ENCODE measurements at regions not wholly inside any gene's neighbourhood (a gene's known extent, or its start where the extent isn't known, plus 50 kb on each side); places are given as distances from the start of the nearest gene placed in this dataset.

DNA sequence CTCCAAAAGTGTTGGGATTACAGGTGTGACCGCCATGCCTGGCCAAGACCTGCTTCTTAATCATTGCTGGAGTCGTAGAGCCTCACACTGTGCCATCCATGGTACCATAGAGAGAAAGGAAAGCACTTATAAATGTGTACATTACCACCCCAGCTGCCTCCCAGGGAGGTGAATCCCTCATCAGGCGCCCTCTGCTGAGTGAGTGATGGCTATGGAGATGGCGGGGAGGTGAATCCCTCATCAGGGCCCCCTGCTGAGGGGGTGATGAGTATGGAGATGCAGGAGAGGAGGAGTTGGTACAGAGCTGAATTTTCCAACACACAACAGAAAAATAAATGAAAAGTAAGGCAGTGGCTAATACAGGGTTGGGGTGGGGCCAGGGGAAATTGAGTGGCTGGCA, 263.4 kb downstream of the UQCRFS1 start:
- H3K36me3 ChIP-seq (ENCODE audit: control insufficient read depth in 2 of 2, insufficient read depth in 1 of 2, low read length in 2 of 2), result no peaks in the 10 kb centered on the region
- H3K27ac ChIP-seq (ENCODE audit: extremely low read depth, low read depth, low read length), result 0 out of 2 replicates have a peak overlapping the region, but pooled peaks have one; percentile 31
- TF ChIP-seq, protein P1, sequence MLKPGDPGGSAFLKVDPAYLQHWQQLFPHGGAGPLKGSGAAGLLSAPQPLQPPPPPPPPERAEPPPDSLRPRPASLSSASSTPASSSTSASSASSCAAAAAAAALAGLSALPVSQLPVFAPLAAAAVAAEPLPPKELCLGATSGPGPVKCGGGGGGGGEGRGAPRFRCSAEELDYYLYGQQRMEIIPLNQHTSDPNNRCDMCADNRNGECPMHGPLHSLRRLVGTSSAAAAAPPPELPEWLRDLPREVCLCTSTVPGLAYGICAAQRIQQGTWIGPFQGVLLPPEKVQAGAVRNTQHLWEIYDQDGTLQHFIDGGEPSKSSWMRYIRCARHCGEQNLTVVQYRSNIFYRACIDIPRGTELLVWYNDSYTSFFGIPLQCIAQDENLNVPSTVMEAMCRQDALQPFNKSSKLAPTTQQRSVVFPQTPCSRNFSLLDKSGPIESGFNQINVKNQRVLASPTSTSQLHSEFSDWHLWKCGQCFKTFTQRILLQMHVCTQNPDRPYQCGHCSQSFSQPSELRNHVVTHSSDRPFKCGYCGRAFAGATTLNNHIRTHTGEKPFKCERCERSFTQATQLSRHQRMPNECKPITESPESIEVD (tag by site-specific recombination; IDR thresholded peaks at IDR 0.05), result no peak
- no peak for TF ChIP-seq KLF10 (tag by site-specific recombination; IDR thresholded peaks at IDR 0.05)
- TF ChIP-seq TCF7L2 (IDR thresholded peaks at IDR 0.05; ENCODE audit: borderline replicate concordance, low read depth, low read length), result no peak
- TF ChIP-seq ZNF677 (tag by site-specific recombination; IDR thresholded peaks at IDR 0.05), result no peak
- no peak for TF ChIP-seq ZNF335 (tag by site-specific recombination; conservative IDR thresholded peaks at IDR 0.05)
- peak; percentile 100 for TF ChIP-seq GLIS1 (tag by site-specific recombination; IDR thresholded peaks at IDR 0.05)
- TF ChIP-seq ZNF548 (tag by site-specific recombination; IDR thresholded peaks at IDR 0.05), result no peak
- TF ChIP-seq ZNF404 (tag by site-specific recombination; IDR thresholded peaks at IDR 0.05), result no peak
- TF ChIP-seq ZNF302 (tag by site-specific recombination; IDR thresholded peaks at IDR 0.05; ENCODE audit: low read depth), result no peak
- TF ChIP-seq, protein P2, sequence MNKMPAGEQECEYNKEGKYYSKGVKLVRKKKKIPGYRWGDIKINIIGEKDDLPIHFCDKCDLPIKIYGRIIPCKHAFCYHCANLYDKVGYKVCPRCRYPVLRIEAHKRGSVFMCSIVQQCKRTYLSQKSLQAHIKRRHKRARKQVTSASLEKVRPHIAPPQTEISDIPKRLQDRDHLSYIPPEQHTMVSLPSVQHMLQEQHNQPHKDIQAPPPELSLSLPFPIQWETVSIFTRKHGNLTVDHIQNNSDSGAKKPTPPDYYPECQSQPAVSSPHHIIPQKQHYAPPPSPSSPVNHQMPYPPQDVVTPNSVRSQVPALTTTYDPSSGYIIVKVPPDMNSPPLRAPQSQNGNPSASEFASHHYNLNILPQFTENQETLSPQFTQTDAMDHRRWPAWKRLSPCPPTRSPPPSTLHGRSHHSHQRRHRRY (tag by site-specific recombination; IDR thresholded peaks at IDR 0.05), result no peak
- TF ChIP-seq ZBTB8A (tag by site-specific recombination; IDR thresholded peaks at IDR 0.05), result no peak
- TF ChIP-seq IKZF3 (tag by site-specific recombination; IDR thresholded peaks at IDR 0.05), result no peak
- peak; percentile 73 for TF ChIP-seq ZIC2 (tag by site-specific recombination; IDR thresholded peaks at IDR 0.05)
- TF ChIP-seq ZFP41 (tag by site-specific recombination; IDR thresholded peaks at IDR 0.05; ENCODE audit: borderline replicate concordance), result no peak
- TF ChIP-seq ZNF10 (tag by site-specific recombination; IDR thresholded peaks at IDR 0.05), result 0 out of 2 replicates have a peak, but pooled peaks have one; percentile 31
- TF ChIP-seq KLF7 (tag by site-specific recombination; IDR thresholded peaks at IDR 0.05; ENCODE audit: borderline replicate concordance), result no peak
- no peak for TF ChIP-seq ZNF169 (tag by site-specific recombination; IDR thresholded peaks at IDR 0.05)
- no peak for TF ChIP-seq ZBTB1 (tag by site-specific recombination; IDR thresholded peaks at IDR 0.05)
- TF ChIP-seq ZNF660 (tag by site-specific recombination; IDR thresholded peaks at IDR 0.05), result no peak
- H3K4me3 ChIP-seq (ENCODE audit: low read depth, low read length), result no peak overlapping the region
- ChIA-PET CTCF (no interaction called here), POLR2A (no interaction called here)
- H3K9me3 ChIP-seq (ENCODE audit: control insufficient read depth, insufficient read depth, low read depth, low read length), result no peaks in the 10 kb centered on the region; the same call in 1 of the 2 replicates
- no peaks in the 10 kb centered on the region for H3K4me1 ChIP-seq (ENCODE audit: control insufficient read depth, insufficient read depth, low read length)

DNA sequence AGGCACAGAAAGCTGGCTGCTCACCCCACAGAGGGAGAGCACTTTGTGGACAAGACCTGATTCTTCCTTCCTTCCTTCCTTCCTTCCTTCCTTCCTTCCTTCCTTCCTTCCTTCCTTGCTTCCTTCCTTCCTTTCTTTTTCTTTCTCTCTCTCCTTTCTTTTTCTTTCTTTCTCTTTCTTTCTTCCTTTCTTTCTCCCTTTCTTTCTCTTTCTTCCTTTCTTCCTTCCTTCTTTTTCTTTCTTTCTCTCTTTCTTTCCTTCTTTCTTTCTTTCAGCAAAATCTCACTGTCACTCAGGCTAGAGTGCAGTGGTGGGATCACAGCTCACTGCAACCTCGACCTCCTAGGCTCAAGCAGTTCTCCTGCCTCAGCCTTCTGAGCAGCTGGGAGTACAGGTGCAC, 263.9 kb downstream of the UQCRFS1 start:
- TF ChIP-seq PRDM1 (tag by site-specific recombination; IDR thresholded peaks at IDR 0.05), result peak; percentile 88
- no peak for TF ChIP-seq SALL2 (tag by site-specific recombination; IDR thresholded peaks at IDR 0.05; ENCODE audit: borderline replicate concordance)
- peak; percentile 92 for TF ChIP-seq ZNF366 (tag by site-specific recombination; conservative IDR thresholded peaks at IDR 0.05)
- ChIA-PET POLR2A (no interaction called here), CTCF (no interaction called here)

DNA sequence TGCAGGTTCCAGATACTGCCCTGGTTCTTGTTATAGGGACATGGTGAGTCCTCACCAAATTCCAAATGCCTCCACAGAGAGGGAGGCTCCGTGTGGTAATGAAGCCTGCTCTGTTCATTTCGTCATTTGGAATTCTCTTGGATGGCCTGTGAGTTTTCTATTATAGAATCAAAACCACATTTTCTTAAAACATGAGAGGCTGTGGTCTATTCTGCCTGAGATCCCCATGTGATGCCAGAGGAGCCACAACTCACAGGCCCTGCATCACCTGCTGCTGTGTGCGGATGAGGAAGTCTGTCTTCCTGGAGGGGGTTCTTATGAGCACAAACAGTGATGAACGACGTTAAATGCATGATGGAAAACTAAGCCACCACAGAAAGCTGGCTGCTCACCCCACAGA, 264.4 kb downstream of the UQCRFS1 start:
- ChIA-PET CTCF (interaction anchor here (0.6 kb wide), 1 partner anchor 177 kb away, joined by 4 read pairs; no protein-coding TSS in a partner anchor), POLR2A (no interaction called here)
- Histone ChIP-seq H3K36me3 (ENCODE audit: control insufficient read depth in 2 of 2, insufficient read depth in 1 of 2, low read length in 2 of 2) (no peaks in the 10 kb centered on the region), H3K4me3 (ENCODE audit: low read depth, low read length) (no peak overlapping the region), H3K27ac (ENCODE audit: extremely low read depth, low read depth, low read length) (no peak overlapping the region), H3K4me1 (ENCODE audit: control insufficient read depth, insufficient read depth, low read length) (no peaks in the 10 kb centered on the region), H3K9me3 (ENCODE audit: control insufficient read depth, insufficient read depth, low read depth, low read length) (no peaks in the 10 kb centered on the region)
- TF ChIP-seq ZNF530 (tag by site-specific recombination; IDR thresholded peaks at IDR 0.05; ENCODE audit: low read depth) (no peak), ZNF394 (tag by site-specific recombination; IDR thresholded peaks at IDR 0.05; ENCODE audit: borderline replicate concordance) (no peak), ZBTB20 (tag by site-specific recombination; IDR thresholded peaks at IDR 0.05) (no peak), MYNN (tag by site-specific recombination; IDR thresholded peaks at IDR 0.05; ENCODE audit: borderline replicate concordance) (no peak)
- TF ChIP-seq, protein P3, sequence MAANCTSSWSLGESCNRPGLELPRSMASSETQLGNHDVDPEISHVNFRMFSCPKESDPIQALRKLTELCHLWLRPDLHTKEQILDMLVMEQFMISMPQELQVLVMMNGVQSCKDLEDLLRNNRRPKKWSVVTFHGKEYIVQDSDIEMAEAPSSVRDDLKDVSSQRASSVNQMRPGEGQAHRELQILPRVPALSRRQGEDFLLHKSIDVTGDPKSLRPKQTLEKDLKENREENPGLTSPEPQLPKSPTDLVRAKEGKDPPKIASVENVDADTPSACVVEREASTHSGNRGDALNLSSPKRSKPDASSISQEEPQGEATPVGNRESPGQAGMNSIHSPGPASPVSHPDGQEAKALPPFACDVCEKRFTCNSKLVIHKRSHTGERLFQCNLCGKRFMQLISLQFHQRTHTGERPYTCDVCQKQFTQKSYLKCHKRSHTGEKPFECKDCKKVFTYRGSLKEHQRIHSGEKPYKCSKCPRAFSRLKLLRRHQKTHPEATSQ (tag by site-specific recombination; IDR thresholded peaks at IDR 0.05), result no peak
- TF ChIP-seq, protein P4, sequence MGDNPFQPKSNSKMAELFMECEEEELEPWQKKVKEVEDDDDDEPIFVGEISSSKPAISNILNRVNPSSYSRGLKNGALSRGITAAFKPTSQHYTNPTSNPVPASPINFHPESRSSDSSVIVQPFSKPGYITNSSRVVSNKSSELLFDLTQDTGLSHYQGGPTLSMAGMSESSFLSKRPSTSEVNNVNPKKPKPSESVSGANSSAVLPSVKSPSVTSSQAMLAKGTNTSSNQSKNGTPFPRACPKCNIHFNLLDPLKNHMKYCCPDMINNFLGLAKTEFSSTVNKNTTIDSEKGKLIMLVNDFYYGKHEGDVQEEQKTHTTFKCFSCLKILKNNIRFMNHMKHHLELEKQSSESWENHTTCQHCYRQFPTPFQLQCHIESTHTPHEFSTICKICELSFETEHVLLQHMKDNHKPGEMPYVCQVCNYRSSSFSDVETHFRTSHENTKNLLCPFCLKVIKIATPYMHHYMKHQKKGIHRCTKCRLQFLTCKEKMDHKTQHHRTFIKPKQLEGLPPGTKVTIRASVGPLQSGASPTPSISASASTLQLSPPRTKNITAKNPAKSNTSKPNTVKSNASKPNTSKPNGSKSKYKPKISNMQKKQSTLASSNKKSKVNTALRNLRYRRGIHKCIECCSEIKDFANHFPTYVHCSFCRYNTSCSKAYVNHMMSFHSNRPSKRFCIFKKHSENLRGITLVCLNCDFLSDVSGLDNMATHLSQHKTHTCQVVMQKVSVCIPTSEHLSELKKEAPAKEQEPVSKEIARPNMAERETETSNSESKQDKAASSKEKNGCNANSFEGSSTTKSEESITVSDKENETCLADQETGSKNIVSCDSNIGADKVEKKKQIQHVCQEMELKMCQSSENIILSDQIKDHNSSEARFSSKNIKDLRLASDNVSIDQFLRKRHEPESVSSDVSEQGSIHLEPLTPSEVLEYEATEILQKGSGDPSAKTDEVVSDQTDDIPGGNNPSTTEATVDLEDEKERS (tag by site-specific recombination; IDR thresholded peaks at IDR 0.05), result no peak

More for the DNA sequence above, 263.9 kb downstream of the UQCRFS1 start:
- H3K36me3 ChIP-seq (ENCODE audit: control insufficient read depth in 2 of 2, insufficient read depth in 1 of 2, low read length in 2 of 2), result no peaks in the 10 kb centered on the region
- H3K9me3 ChIP-seq (ENCODE audit: control insufficient read depth, insufficient read depth, low read depth, low read length), result no peaks in the 10 kb centered on the region
- no peaks in the 10 kb centered on the region for H3K4me1 ChIP-seq (ENCODE audit: control insufficient read depth, insufficient read depth, low read length)
- H3K27ac ChIP-seq (ENCODE audit: extremely low read depth, low read depth, low read length), result no peak overlapping the region
- no peak overlapping the region for H3K4me3 ChIP-seq (ENCODE audit: low read depth, low read length)
